ENCODE measurements at regions not wholly inside any gene's neighbourhood (a gene's known extent, or its start where the extent isn't known, plus 50 kb on each side); places are given as distances from the start of the nearest gene placed in this dataset.

DNA sequence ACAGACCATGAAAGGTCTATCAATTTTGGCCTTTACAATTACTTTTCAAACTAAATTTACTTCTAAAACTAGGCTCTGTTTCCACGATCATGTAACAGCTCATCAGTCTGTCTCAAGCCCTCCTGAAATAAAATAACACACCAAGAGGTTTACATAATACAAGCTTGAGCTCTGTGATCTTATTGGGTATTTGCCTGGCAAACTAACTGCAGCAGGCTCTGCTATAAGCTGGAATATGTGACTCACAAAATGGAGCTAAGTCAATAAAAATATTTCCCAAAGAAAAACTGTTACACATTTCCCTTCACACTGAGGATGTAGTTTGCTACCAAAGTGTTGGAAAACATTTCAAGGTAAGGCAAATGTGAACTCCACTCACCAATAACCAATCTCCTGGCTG is 94.7 kb upstream of the GPM6B start:
- Histone ChIP-seq H3K36me3 (ENCODE audit: control insufficient read depth, insufficient read depth, low read length) (no peaks in the 10 kb centered on the region), H3K4me3 (ENCODE audit: low read length) (no peak overlapping the region), H3K27ac (ENCODE audit: low read length) (peak overlapping the region; percentile 29), H3K4me1 (ENCODE audit: control insufficient read depth, insufficient read depth, low read length) (no peaks in the 10 kb centered on the region), H3K9me3 (replicated peaks; ENCODE audit: control insufficient read depth, low read depth, low read length) (no peaks in the 10 kb centered on the region), H3K27me3 (ENCODE audit: control insufficient read depth, insufficient read depth, low read length) (peaks cover 18% of the 10 kb centered on the region)
- WGBS (ENCODE audit: insufficient coverage) = no CpG with 5 or more reads among the region's 1 CpG
- peak; percentile 83 for DNase-seq

DNA sequence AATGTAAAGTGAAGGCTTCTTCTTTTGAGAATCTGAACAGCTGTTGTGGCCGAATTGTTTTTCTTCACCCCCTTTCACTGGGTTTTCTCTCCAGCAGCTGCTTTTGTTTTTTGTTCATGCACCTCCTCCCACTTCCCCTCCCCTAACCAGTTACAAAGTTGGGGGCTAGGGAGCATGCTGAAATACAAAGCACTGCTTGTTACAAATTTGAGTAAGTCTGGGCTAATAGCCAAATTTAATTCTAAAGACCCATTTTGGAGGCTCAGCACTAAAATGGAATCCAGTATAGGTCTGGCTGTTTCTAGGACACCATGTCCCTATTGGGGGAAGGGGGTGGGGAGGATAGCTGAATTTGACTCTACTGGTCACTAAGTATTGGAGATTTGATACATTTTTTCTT is 89.2 kb upstream of the GPM6B start:
- Histone ChIP-seq H3K9me3 (replicated peaks; ENCODE audit: control insufficient read depth, low read depth, low read length) (no peaks in the 10 kb centered on the region), H3K4me3 (ENCODE audit: low read length) (no peak overlapping the region), H3K27ac (ENCODE audit: low read length) (no peak overlapping the region), H3K36me3 (ENCODE audit: control insufficient read depth, insufficient read depth, low read length) (no peaks in the 10 kb centered on the region), H3K4me1 (ENCODE audit: control insufficient read depth, insufficient read depth, low read length) (no peaks in the 10 kb centered on the region), H3K27me3 (ENCODE audit: control insufficient read depth, insufficient read depth, low read length) (peaks cover 20% of the 10 kb centered on the region)
- WGBS (ENCODE audit: insufficient coverage) = no CpG with 5 or more reads among the region's 1 CpG
- peak; percentile 60 for DNase-seq

DNA sequence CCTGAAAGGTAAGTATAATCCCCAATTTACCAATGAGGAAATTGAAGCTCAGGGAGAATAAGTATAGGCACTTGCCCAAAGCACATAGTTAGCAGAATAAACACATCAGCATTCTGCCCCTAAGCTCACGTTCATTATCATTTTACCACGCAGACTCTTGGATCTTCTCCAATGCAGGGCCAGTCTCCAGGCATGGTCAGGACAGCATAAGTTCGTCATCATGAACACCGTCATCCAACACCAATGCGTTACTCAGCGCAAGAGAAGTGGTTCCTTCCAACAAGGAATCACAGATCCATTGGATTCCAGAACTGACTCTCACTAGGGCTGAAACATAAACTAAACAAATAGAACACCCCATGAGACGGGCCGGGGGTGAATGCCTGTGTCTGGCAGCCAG is 86.5 kb upstream of the GPM6B start:
- Histone ChIP-seq H3K27me3 (ENCODE audit: control insufficient read depth, insufficient read depth, low read length) (peaks cover 17% of the 10 kb centered on the region), H3K4me1 (ENCODE audit: control insufficient read depth, insufficient read depth, low read length) (no peaks in the 10 kb centered on the region), H3K9me3 (replicated peaks; ENCODE audit: control insufficient read depth, low read depth, low read length) (no peaks in the 10 kb centered on the region), H3K4me3 (ENCODE audit: low read length) (no peak overlapping the region), H3K36me3 (ENCODE audit: control insufficient read depth, insufficient read depth, low read length) (no peaks in the 10 kb centered on the region), H3K27ac (ENCODE audit: low read length) (no peak overlapping the region)
- DNase-seq = no peak
- 88% methylated on average over 8 of the region's 8 CpGs for WGBS (ENCODE audit: insufficient coverage)

DNA sequence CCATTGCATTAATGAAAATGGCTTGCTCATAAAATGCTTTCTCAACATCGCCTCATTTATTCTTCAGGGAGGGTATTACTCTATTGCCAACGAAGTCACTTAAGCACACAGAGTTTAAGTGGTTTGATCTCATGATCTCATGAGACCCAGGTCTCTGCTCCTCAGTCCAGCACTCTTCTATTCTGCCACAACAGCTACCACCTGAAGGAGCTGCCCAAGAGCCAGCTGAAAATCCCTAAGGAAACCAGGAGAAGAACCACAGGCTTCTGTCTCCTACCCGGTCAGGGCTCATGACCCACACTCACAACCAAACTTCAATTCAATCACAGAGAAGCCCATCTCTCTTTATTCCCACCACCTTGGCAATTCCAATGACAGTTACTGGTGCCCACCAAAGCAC is 85.5 kb upstream of the GPM6B start:
- Histone ChIP-seq H3K27me3 (ENCODE audit: control insufficient read depth, insufficient read depth, low read length) (peaks cover 19% of the 10 kb centered on the region), H3K4me3 (ENCODE audit: low read length) (no peak overlapping the region), H3K36me3 (ENCODE audit: control insufficient read depth, insufficient read depth, low read length) (no peaks in the 10 kb centered on the region), H3K9me3 (replicated peaks; ENCODE audit: control insufficient read depth, low read depth, low read length) (no peaks in the 10 kb centered on the region), H3K27ac (ENCODE audit: low read length) (no peak overlapping the region), H3K4me1 (ENCODE audit: control insufficient read depth, insufficient read depth, low read length) (no peaks in the 10 kb centered on the region)
- DNase-seq = no peak
- 60% methylated on average over 1 of the region's 3 CpGs for WGBS (ENCODE audit: insufficient coverage)

DNA sequence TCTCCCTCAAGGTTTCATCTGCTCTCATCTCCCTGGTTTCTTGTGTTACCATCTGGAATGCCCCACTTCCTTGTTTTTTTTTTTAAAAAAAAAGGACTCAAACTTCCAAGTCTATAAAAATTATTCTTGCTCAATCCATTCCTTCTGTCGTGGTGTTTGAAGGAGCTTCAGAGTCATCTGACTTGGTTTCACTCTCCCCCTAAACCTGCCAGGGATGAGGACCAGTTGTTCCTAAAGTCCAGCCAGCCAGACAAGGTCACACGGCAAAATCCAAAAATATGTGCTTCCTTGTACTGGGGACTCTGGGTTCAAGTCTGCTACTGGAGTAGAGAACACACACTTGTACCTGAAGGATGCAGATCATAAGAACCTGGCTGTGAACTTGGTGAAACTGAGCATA is 84.5 kb upstream of the GPM6B start:
- H3K27ac ChIP-seq (ENCODE audit: low read length) = no peak overlapping the region
- no peak for DNase-seq
- 100% methylated on average over 1 of the region's 2 CpGs for WGBS (ENCODE audit: insufficient coverage)

DNA sequence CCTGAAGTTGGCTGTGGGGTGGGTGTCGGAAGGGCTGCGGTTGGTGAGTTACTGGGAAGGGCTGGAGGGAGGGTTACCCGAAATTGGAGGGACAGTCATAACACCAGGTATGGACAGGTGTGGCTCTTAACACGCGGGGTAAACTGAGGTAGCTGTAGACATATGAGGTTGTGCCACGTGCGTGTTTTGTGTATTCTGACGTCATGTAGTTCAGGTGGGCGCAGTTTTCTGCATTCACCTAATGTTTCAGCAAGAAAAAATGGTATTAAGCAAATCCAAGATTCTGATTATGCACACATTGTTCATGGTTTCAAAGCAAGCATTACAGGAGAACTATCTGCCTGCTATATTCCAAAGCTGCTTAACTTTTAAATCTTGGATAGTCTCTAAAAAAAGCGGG is 83.5 kb upstream of the GPM6B start:
- WGBS (ENCODE audit: insufficient coverage) = 82% methylated on average over 6 of the region's 10 CpGs
- Histone ChIP-seq H3K9me3 (replicated peaks; ENCODE audit: control insufficient read depth, low read depth, low read length) (no peaks in the 10 kb centered on the region), H3K4me1 (ENCODE audit: control insufficient read depth, insufficient read depth, low read length) (no peaks in the 10 kb centered on the region), H3K36me3 (ENCODE audit: control insufficient read depth, insufficient read depth, low read length) (no peaks in the 10 kb centered on the region), H3K27me3 (ENCODE audit: control insufficient read depth, insufficient read depth, low read length) (peaks cover 20% of the 10 kb centered on the region), H3K27ac (ENCODE audit: low read length) (no peak overlapping the region), H3K4me3 (ENCODE audit: low read length) (no peak overlapping the region)
- no peak for DNase-seq

More for the DNA sequence above, 84.5 kb upstream of the GPM6B start:
- H3K9me3 ChIP-seq (replicated peaks; ENCODE audit: control insufficient read depth, low read depth, low read length) = no peaks in the 10 kb centered on the region
- H3K4me3 ChIP-seq (ENCODE audit: low read length) = no peak overlapping the region
- no peaks in the 10 kb centered on the region for H3K4me1 ChIP-seq (ENCODE audit: control insufficient read depth, insufficient read depth, low read length)
- no peaks in the 10 kb centered on the region for H3K36me3 ChIP-seq (ENCODE audit: control insufficient read depth, insufficient read depth, low read length)
- peaks cover 19% of the 10 kb centered on the region for H3K27me3 ChIP-seq (ENCODE audit: control insufficient read depth, insufficient read depth, low read length)

DNA sequence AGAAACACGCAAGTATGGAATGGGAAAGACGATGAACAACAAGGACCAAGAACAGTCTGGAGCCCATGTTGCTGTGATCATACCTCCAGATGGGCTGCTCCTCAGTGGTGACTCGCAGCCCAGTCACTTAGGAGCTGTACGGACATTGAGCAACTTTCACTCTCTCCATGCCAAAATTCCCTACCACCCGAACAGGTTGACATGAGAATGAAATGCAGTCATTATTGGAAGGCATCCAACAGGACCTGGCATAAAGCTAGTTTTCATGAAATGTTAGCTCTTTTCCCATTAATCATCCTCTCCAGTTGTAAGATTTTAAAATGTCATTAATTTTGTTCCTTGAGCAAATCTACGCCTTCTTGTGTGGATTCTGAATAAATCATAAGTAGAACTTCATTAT is 82.7 kb upstream of the GPM6B start:
- Histone ChIP-seq H3K27ac (ENCODE audit: low read length) (no peak overlapping the region), H3K36me3 (ENCODE audit: control insufficient read depth, insufficient read depth, low read length) (no peaks in the 10 kb centered on the region), H3K9me3 (replicated peaks; ENCODE audit: control insufficient read depth, low read depth, low read length) (no peaks in the 10 kb centered on the region), H3K4me3 (ENCODE audit: low read length) (no peak overlapping the region), H3K27me3 (ENCODE audit: control insufficient read depth, insufficient read depth, low read length) (peaks cover 20% of the 10 kb centered on the region), H3K4me1 (ENCODE audit: control insufficient read depth, insufficient read depth, low read length) (no peaks in the 10 kb centered on the region)
- no peak for DNase-seq
- WGBS (ENCODE audit: insufficient coverage) = 65% methylated on average over 5 of the region's 6 CpGs

DNA sequence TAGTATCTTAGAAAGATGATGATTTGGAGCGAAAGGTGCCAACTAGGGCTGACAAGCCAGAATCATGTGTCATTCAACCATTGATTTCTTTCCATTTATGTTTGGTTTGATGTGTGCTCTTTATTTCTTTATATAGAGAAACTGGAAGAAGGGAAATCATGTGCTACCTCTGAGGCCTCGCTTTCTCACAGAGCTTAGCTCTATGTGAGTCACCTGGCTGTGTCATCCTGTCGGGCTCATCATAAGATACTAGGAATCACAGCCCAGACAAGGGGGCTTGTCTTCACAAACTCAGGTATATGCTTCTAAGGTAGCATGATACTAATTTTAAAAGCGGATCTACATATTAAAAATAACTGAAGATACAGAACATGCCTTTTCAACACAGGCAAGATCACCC is 81.7 kb upstream of the GPM6B start:
- WGBS (ENCODE audit: insufficient coverage) = 100% methylated on average over 1 of the region's 4 CpGs
- Histone ChIP-seq H3K27me3 (ENCODE audit: control insufficient read depth, insufficient read depth, low read length) (peaks cover 22% of the 10 kb centered on the region), H3K4me1 (ENCODE audit: control insufficient read depth, insufficient read depth, low read length) (no peaks in the 10 kb centered on the region), H3K27ac (ENCODE audit: low read length) (no peak overlapping the region), H3K4me3 (ENCODE audit: low read length) (no peak overlapping the region), H3K9me3 (replicated peaks; ENCODE audit: control insufficient read depth, low read depth, low read length) (no peaks in the 10 kb centered on the region), H3K36me3 (ENCODE audit: control insufficient read depth, insufficient read depth, low read length) (no peaks in the 10 kb centered on the region)
- DNase-seq = no peak

DNA sequence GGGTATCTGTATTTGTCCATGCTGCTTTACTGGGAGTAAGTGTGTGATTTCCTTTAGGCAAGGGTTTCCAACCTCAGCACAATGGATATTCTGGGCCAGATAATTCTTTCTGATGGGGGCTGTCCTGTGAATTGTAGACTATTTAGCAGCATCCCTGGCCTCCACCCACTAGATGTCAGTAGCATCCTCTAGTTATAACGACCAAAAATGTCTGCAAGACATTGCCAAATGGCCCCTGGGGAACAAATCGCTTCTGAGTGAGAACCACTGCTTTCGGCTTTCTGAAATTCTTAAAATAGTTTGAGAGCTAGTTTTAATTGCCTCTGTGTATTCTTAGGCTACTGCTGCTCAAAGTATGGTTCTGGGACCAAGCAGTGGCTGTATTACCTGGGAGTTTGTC is 81.2 kb upstream of the GPM6B start:
- DNase-seq = peak; percentile 53
- Histone ChIP-seq H3K27ac (ENCODE audit: low read length) (no peak overlapping the region), H3K36me3 (ENCODE audit: control insufficient read depth, insufficient read depth, low read length) (no peaks in the 10 kb centered on the region)

DNA sequence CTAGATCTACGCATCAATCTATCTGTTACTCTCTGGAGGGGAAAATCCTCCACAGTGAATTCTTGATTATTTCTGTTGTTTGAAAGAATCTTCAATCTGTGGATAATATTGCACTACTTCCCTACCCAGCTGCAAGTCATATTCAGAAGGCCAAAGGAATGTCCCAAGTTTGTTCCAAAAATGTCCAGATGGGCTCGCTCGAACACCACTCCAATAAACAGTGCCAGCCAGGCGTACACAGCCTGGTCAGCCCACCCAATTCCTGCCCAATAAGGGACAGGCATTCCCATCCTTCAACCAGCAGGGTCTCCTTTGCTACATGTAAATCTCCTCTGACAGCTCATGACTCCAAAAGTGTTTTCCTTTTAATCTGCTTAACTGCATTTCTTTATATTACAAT is 80.7 kb upstream of the GPM6B start:
- no peaks in the 10 kb centered on the region for H3K36me3 ChIP-seq (ENCODE audit: control insufficient read depth, insufficient read depth, low read length)
- H3K4me3 ChIP-seq (ENCODE audit: low read length) = no peak overlapping the region
- DNase-seq = peak; percentile 43
- 39% methylated on average over 3 of the region's 4 CpGs for WGBS (ENCODE audit: insufficient coverage)
- no peaks in the 10 kb centered on the region for H3K4me1 ChIP-seq (ENCODE audit: control insufficient read depth, insufficient read depth, low read length)
- no peak overlapping the region for H3K27ac ChIP-seq (ENCODE audit: low read length)
- peaks cover 18% of the 10 kb centered on the region for H3K27me3 ChIP-seq (ENCODE audit: control insufficient read depth, insufficient read depth, low read length)
- no peaks in the 10 kb centered on the region for H3K9me3 ChIP-seq (replicated peaks; ENCODE audit: control insufficient read depth, low read depth, low read length)

More for the DNA sequence above, 81.2 kb upstream of the GPM6B start:
- H3K27me3 ChIP-seq (ENCODE audit: control insufficient read depth, insufficient read depth, low read length) = peaks cover 19% of the 10 kb centered on the region
- WGBS (ENCODE audit: insufficient coverage) = no CpG with 5 or more reads among the region's 3 CpGs
- H3K4me3 ChIP-seq (ENCODE audit: low read length) = no peak overlapping the region
- H3K4me1 ChIP-seq (ENCODE audit: control insufficient read depth, insufficient read depth, low read length) = no peaks in the 10 kb centered on the region
- no peaks in the 10 kb centered on the region for H3K9me3 ChIP-seq (replicated peaks; ENCODE audit: control insufficient read depth, low read depth, low read length)

DNA sequence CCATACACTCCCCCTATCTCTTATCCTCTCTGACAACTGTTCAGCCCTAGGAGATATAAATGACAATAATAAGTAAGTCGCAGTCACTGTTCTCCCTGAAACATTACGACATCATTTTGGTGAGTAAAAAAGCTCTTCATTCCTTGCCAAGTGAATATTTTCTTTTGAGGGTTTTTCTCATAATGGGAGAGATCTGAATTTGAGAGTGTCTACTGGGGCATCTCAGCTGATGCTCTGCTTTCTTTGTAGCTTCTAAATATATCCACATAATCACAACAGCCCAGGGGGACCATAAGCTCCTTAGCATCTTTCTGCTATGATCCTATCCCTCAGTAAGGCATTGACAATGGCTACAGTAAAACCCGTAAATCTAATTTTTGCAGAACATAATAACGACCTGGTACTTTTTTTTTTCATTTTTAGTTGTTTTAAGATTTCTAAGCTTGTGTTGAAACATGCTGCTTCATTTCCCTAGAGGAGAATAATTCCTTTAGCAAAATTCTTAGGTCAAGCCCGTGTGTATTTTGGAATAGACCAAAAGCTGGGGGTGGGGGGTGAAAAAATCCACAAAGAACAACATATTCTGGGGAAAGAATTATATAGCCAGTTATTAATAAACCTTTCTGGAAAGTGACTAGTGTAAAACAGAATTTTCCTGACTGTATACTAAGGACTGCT is 78.1 kb upstream of the GPM6B start:
- Histone ChIP-seq H3K4me1 (ENCODE audit: control insufficient read depth, insufficient read depth, low read length) (no peaks in the 10 kb centered on the region), H3K36me3 (ENCODE audit: control insufficient read depth, insufficient read depth, low read length) (no peaks in the 10 kb centered on the region), H3K9me3 (replicated peaks; ENCODE audit: control insufficient read depth, low read depth, low read length) (no peaks in the 10 kb centered on the region), H3K4me3 (ENCODE audit: low read length) (no peak overlapping the region), H3K27me3 (ENCODE audit: control insufficient read depth, insufficient read depth, low read length) (peaks cover 26% of the 10 kb centered on the region), H3K27ac (ENCODE audit: low read length) (no peak overlapping the region)
- DNase-seq = peak; percentile 43
- WGBS (ENCODE audit: insufficient coverage) = no CpG with 5 or more reads among the region's 5 CpGs
